ENCODE measurements at regions not wholly inside any gene's neighbourhood (a gene's known extent, or its start where the extent isn't known, plus 50 kb on each side); places are given as distances from the start of the nearest gene placed in this dataset.

DNA sequence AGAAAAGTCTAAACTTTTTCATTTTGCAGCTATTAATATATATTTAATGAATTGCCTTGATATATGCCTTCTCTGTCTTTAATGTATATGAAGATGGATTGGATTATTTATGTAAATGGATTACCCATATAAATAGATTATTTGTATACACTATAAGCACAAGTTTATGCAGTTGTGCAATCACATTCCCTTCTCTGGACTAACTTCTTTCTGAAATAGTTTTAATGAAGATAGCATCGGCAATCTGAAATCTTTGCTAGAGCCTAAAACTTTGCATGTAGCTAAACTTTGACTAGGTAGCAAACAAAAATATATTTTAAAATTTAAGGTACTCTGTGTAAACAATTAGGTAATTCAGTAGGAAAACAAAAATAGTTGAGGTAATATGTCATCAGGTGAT, 127.8 kb downstream of the PCDH7 start:
- ChIA-PET POLR2A (no interaction called here), CTCF (no interaction called here)
- Mint-ChIP-seq H3K4me3 (no peak overlapping the region), H3K4me1 (ENCODE audit: low read depth) (no peaks in the 10 kb centered on the region), H3K27me3 (no peaks in the 10 kb centered on the region), H3K27ac (no peak overlapping the region), H3K36me3 (ENCODE audit: low read depth) (no peaks in the 10 kb centered on the region), H3K9me3 (peaks cover 10% of the 10 kb centered on the region)
- TF ChIP-seq, protein P1, sequence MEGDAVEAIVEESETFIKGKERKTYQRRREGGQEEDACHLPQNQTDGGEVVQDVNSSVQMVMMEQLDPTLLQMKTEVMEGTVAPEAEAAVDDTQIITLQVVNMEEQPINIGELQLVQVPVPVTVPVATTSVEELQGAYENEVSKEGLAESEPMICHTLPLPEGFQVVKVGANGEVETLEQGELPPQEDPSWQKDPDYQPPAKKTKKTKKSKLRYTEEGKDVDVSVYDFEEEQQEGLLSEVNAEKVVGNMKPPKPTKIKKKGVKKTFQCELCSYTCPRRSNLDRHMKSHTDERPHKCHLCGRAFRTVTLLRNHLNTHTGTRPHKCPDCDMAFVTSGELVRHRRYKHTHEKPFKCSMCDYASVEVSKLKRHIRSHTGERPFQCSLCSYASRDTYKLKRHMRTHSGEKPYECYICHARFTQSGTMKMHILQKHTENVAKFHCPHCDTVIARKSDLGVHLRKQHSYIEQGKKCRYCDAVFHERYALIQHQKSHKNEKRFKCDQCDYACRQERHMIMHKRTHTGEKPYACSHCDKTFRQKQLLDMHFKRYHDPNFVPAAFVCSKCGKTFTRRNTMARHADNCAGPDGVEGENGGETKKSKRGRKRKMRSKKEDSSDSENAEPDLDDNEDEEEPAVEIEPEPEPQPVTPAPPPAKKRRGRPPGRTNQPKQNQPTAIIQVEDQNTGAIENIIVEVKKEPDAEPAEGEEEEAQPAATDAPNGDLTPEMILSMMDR (IDR thresholded peaks at IDR 0.05), result no peak
- intact Hi-C loops (cut with DNase I, micrococcal nuclease), result no loop called here
- Histone ChIP-seq H3K4me1 (ENCODE audit: insufficient read depth, low read length) (no peaks in the 10 kb centered on the region), H3K27me3 (ENCODE audit: control insufficient read depth in 1 of 2, insufficient read depth in 2 of 2, low read length in 2 of 2) (no peaks in the 10 kb centered on the region), H3K4me3 (ENCODE audit: low read length) (no peak overlapping the region), H3K9me3 (ENCODE audit: control insufficient read depth in 1 of 2, insufficient read depth in 1 of 2, low read length in 2 of 2) (no peaks in the 10 kb centered on the region), H3K27ac (ENCODE audit: low read depth in 1 of 2, low read length in 2 of 2) (no peak overlapping the region), H3K36me3 (ENCODE audit: insufficient read depth, low read length) (no peaks in the 10 kb centered on the region)
- no peak for DNase-seq
- ATAC-seq (ENCODE audit: poor library complexity), result no peak

- Histone ChIP-seq H3K4me3 (ENCODE audit: low read length) (no peak overlapping the region), H3K27ac (ENCODE audit: low read depth in 1 of 2, low read length in 2 of 2) (no peak overlapping the region), H3K27me3 (ENCODE audit: control insufficient read depth in 1 of 2, insufficient read depth in 2 of 2, low read length in 2 of 2) (no peaks in the 10 kb centered on the region), H3K4me1 (ENCODE audit: insufficient read depth, low read length) (no peaks in the 10 kb centered on the region), H3K9me3 (ENCODE audit: control insufficient read depth in 1 of 2, insufficient read depth in 1 of 2, low read length in 2 of 2) (peaks cover 0 to 3% of the 10 kb centered on the region in 2 experiments), H3K36me3 (ENCODE audit: insufficient read depth, low read length) (no peaks in the 10 kb centered on the region)
- POLR2A ChIA-PET, result no interaction called here
- no peaks in the 10 kb centered on the region for H3K36me3 Mint-ChIP-seq (ENCODE audit: low read depth)
- no peak for DNase-seq
- H3K4me1 Mint-ChIP-seq (ENCODE audit: low read depth), result no peaks in the 10 kb centered on the region
- no peak for ATAC-seq (ENCODE audit: poor library complexity)
- no peak overlapping the region for H3K27ac Mint-ChIP-seq
- TF ChIP-seq, protein P1 (IDR thresholded peaks at IDR 0.05), result no peak
- intact Hi-C loops (cut with DNase I, micrococcal nuclease), result no loop called here
- CTCF ChIA-PET, result no interaction called here
- H3K4me3 Mint-ChIP-seq, result no peak overlapping the region
- peaks cover 8% of the 10 kb centered on the region for H3K9me3 Mint-ChIP-seq
- no peaks in the 10 kb centered on the region for H3K27me3 Mint-ChIP-seq
These were observed 134.4 kb downstream of the PCDH7 start for GRCh38 chr4:30854531-30854930.

DNA sequence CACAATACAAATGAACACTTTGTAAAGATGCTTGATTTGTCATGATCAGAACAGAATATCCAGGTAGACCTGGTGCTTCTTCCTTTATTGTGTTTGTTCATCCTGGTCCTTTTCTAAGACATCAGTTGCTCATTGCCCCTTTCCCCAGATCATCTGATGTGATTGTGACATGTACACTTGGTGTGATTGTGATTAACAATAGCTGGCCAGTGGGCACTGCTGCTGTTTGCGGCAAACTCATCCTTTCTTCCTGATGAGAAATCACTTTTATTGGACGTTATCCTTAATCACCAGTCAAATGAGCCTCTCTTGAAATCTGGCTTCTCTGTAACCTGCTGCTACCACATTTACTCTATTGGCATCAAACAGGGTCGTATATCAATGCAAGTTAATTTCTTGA, 135.1 kb downstream of the PCDH7 start:
- Histone ChIP-seq H3K27me3 (ENCODE audit: control insufficient read depth in 1 of 2, insufficient read depth in 2 of 2, low read length in 2 of 2) (no peaks in the 10 kb centered on the region), H3K27ac (ENCODE audit: low read depth in 1 of 2, low read length in 2 of 2) (no peak overlapping the region), H3K9me3 (ENCODE audit: control insufficient read depth in 1 of 2, insufficient read depth in 1 of 2, low read length in 2 of 2) (peaks cover 0 to 4% of the 10 kb centered on the region in 2 experiments), H3K36me3 (ENCODE audit: insufficient read depth, low read length) (no peaks in the 10 kb centered on the region), H3K4me1 (ENCODE audit: insufficient read depth, low read length) (no peaks in the 10 kb centered on the region), H3K4me3 (ENCODE audit: low read length) (no peak overlapping the region)
- ATAC-seq (ENCODE audit: poor library complexity), result no peak
- TF ChIP-seq, protein P1 (IDR thresholded peaks at IDR 0.05), result no peak
- Mint-ChIP-seq H3K9me3 (peaks cover 6% of the 10 kb centered on the region), H3K4me3 (no peak overlapping the region), H3K27ac (no peak overlapping the region), H3K4me1 (ENCODE audit: low read depth) (no peaks in the 10 kb centered on the region), H3K27me3 (no peaks in the 10 kb centered on the region), H3K36me3 (ENCODE audit: low read depth) (no peaks in the 10 kb centered on the region)
- CTCF ChIA-PET, result no interaction called here
- intact Hi-C loops (cut with DNase I, micrococcal nuclease), result no loop called here
- no peak for DNase-seq
- POLR2A ChIA-PET, result no interaction called here
